ENCODE measurements at regions not wholly inside any gene's neighbourhood (a gene's known extent, or its start where the extent isn't known, plus 50 kb on each side); places are given as distances from the start of the nearest gene placed in this dataset.
"Not testable (repeated sequence)": the region's sequence is repeated elsewhere in the genome, so short reads cannot be mapped to it uniquely, and the experiment has no call there.

GRCh38 chr9:115888131-115888530, 265.5 kb upstream of the PAPPA start:
- no peak overlapping the region for H3K4me3 ChIP-seq (ENCODE audit: low read depth, low read length)
- DNase-seq (ENCODE audit: low read depth) = no peak
- TF ChIP-seq CTCF (IDR thresholded peaks at IDR 0.05; ENCODE audit: insufficient read depth, low read length) = no peak

- no peak overlapping the region for H3K4me3 ChIP-seq (ENCODE audit: low read depth, low read length)
- peak; percentile 84 for DNase-seq (ENCODE audit: low read depth)
- TF ChIP-seq CTCF (IDR thresholded peaks at IDR 0.05; ENCODE audit: insufficient read depth, low read length) = no peak
Observed at GRCh38 chr9:115891929-115892328, 261.7 kb upstream of the PAPPA start.

GRCh38 chr9:115898478-115898877, 255.1 kb upstream of the PAPPA start:
- DNase-seq (ENCODE audit: low read depth); H3K4me3 ChIP-seq (ENCODE audit: low read depth, low read length): not testable (repeated sequence)

GRCh38 chr9:115900698-115901097, 252.9 kb upstream of the PAPPA start:
- no peak for DNase-seq (ENCODE audit: low read depth)

GRCh38 chr9:115910959-115911358, 242.6 kb upstream of the PAPPA start:
- H3K4me3 ChIP-seq (ENCODE audit: low read depth, low read length) = no peak overlapping the region
- TF ChIP-seq CTCF (IDR thresholded peaks at IDR 0.05; ENCODE audit: insufficient read depth, low read length) = no peak
- peak; percentile 4 for DNase-seq (ENCODE audit: low read depth)

More at GRCh38 chr9:115900698-115901097, 252.9 kb upstream of the PAPPA start:
- TF ChIP-seq CTCF (IDR thresholded peaks at IDR 0.05; ENCODE audit: insufficient read depth, low read length) = no peak
- H3K4me3 ChIP-seq (ENCODE audit: low read depth, low read length) = no peak overlapping the region

GRCh38 chr9:115912086-115912485, 241.5 kb upstream of the PAPPA start:
- TF ChIP-seq CTCF (IDR thresholded peaks at IDR 0.05; ENCODE audit: insufficient read depth, low read length) = no peak
- no peak for DNase-seq (ENCODE audit: low read depth)
- no peak overlapping the region for H3K4me3 ChIP-seq (ENCODE audit: low read depth, low read length)

GRCh38 chr9:115913696-115914095, 239.9 kb upstream of the PAPPA start:
- H3K4me3 ChIP-seq (ENCODE audit: low read depth, low read length) = no peak overlapping the region
- DNase-seq (ENCODE audit: low read depth) = peak; percentile 65
- TF ChIP-seq CTCF (IDR thresholded peaks at IDR 0.05; ENCODE audit: insufficient read depth, low read length) = no peak

Measured in fibroblast of the aortic adventitia (primary cell).